Sigmoid colon (tissue), 6 donors: ENCODE measurements at regions not wholly inside any gene's neighbourhood (a gene's known extent, or its start where the extent isn't known, plus 50 kb on each side); places are given as distances from the start of the nearest gene placed in this dataset.

Experiments used
- DNase-seq: peaks from one replicate; pipeline ENCODE4 v3.0.0-alpha.2; 2019
- H3K27ac ChIP-seq, 4 donors: fragments of 200-600 bp; sonication (generic); one replicate each; pipeline ENCODE4 v1.5.1; 2016 to 2019; ENCODE audit warnings: mild to moderate bottlenecking in 1 of 4
- H3K27me3 ChIP-seq, 3 donors: fragments of 200-600 bp; sonication (generic); one replicate each; pipeline ENCODE4 v1.5.1; 2019; ENCODE audit warnings: mild to moderate bottlenecking in 1 of 3
- H3K36me3 ChIP-seq, 4 donors: fragments of 200-600 bp; sonication (generic); one replicate each; pipeline ENCODE4 v1.5.1; 2016 to 2019
- H3K4me1 ChIP-seq, 4 donors: fragments of 200-600 bp; sonication (generic); one replicate each; pipeline ENCODE4 v1.5.1; 2017 to 2019
- H3K4me3 ChIP-seq, 4 donors: fragments of 200-600 bp; sonication (generic); one replicate each; pipeline ENCODE4 v1.5.1; 2017 to 2019; ENCODE audit warnings: mild to moderate bottlenecking in 2 of 4, moderate library complexity in 1 of 4
- H3K9me3 ChIP-seq, 4 donors: fragments of 200-600 bp in 3 of 4; sonication (generic) in 3 of 4; one replicate each; pipeline versions ENCODE4 v1.5.1 to v1.6.1; 2013 to 2019
- EP300 ChIP-seq, 4 donors: sonication (generic); formaldehyde crosslinking; IDR thresholded peaks; one replicate each; pipeline ENCODE4 v1.6.1; 2017; ENCODE audit warnings: antibody characterized with exemption in 4 of 4
- POLR2A ChIP-seq, 2 donors: fragments of 450-650 bp; IDR thresholded peaks; one replicate each; pipeline ENCODE4 v1.6.1; 2016; ENCODE audit warnings: antibody characterized with exemption in 2 of 2, mild to moderate bottlenecking in 2 of 2, moderate library complexity in 2 of 2
- POLR2AphosphoS5 ChIP-seq, 4 donors: sonication (generic); formaldehyde crosslinking; IDR thresholded peaks; one replicate each; pipeline ENCODE4 v1.6.1; 2017; ENCODE audit warnings: antibody characterized with exemption in 4 of 4
- WGBS, 2 donors: extraction: QIAGEN DNeasy Blood & Tissue Kit; methylation state at CpG; one replicate each; pipeline ENCODE4 v1.1.7; 2013; 5-methylcytosine and 5-hydroxymethylcytosine counted together
- intact Hi-C: fragments of 100-400 bp; cut with DNase I; formaldehyde crosslinking; loops from one replicate; pipeline ENCODE4 v1.15.1; 2023
- TF ChIP-seq, protein P1 (sequence below), 4 experiments: fragments of 450-650 bp in 3 of 4; fragments of 200-600 bp in 1 of 4; IDR thresholded peaks; one replicate each; pipeline ENCODE4 v1.5.1; 2016 to 2019; ENCODE audit warnings: antibody characterized with exemption in 4 of 4, mild to moderate bottlenecking in 3 of 4, moderate library complexity in 2 of 4
- donor health status: healthy with polysubstance abuse.
- donor health status: healthy.

GRCh38 chr10:130905386-130905785 is 406.1 kb downstream of the TCERG1L start:
- no peaks in the 10 kb centered on the region for H3K4me1 ChIP-seq
- no peak for DNase-seq
- no peaks in the 10 kb centered on the region for H3K27me3 ChIP-seq
- no peaks in the 10 kb centered on the region for H3K36me3 ChIP-seq
- WGBS, 2 donors: 75 to 79% methylated on average over 8 of the region's 8 CpGs
- H3K4me3 ChIP-seq: no peak overlapping the region
- no peak overlapping the region for H3K27ac ChIP-seq
- TF ChIP-seq, protein P1, sequence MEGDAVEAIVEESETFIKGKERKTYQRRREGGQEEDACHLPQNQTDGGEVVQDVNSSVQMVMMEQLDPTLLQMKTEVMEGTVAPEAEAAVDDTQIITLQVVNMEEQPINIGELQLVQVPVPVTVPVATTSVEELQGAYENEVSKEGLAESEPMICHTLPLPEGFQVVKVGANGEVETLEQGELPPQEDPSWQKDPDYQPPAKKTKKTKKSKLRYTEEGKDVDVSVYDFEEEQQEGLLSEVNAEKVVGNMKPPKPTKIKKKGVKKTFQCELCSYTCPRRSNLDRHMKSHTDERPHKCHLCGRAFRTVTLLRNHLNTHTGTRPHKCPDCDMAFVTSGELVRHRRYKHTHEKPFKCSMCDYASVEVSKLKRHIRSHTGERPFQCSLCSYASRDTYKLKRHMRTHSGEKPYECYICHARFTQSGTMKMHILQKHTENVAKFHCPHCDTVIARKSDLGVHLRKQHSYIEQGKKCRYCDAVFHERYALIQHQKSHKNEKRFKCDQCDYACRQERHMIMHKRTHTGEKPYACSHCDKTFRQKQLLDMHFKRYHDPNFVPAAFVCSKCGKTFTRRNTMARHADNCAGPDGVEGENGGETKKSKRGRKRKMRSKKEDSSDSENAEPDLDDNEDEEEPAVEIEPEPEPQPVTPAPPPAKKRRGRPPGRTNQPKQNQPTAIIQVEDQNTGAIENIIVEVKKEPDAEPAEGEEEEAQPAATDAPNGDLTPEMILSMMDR (IDR thresholded peaks at IDR 0.05): no peak
- no peak for TF ChIP-seq POLR2AphosphoS5 (IDR thresholded peaks at IDR 0.05)
- TF ChIP-seq POLR2A (IDR thresholded peaks at IDR 0.05): no peak
- TF ChIP-seq EP300 (IDR thresholded peaks at IDR 0.05): no peak
- H3K9me3 ChIP-seq: no peaks in the 10 kb centered on the region
- intact Hi-C loops: no loop called here

DNA sequence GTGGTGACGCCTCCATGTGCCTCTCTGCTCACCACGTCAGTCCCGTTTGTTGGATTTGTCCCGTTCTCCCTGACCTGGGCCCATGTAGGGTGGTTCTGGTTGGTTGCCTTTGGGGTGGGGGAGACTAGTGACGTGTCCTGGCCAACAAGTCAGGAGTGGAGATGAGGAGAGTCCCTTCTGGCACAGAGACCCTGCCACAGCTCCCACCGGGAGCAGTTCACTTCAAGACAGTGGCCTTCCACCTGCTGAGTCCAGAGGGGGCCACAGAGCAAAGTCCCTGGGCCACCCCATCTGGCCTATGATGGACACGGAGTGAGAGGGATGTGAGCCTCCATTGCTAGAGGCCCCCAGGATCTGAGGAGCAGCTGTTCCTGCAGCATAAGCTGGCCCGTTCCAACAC is 405.6 kb downstream of the TCERG1L start:
- WGBS, 2 donors: 74 to 79% methylated on average over 8 of the region's 8 CpGs
- Histone ChIP-seq H3K9me3 (no peaks in the 10 kb centered on the region), H3K36me3 (no peaks in the 10 kb centered on the region), H3K27ac (no peak overlapping the region), H3K27me3 (no peaks in the 10 kb centered on the region), H3K4me3 (no peak overlapping the region), H3K4me1 (no peaks in the 10 kb centered on the region)
- DNase-seq: no peak
- intact Hi-C loops: no loop called here
- TF ChIP-seq EP300 (IDR thresholded peaks at IDR 0.05): no peak
- TF ChIP-seq POLR2AphosphoS5 (IDR thresholded peaks at IDR 0.05): no peak
- TF ChIP-seq POLR2A (IDR thresholded peaks at IDR 0.05): no peak
- TF ChIP-seq, protein P1 (IDR thresholded peaks at IDR 0.05): no peak

- H3K27ac ChIP-seq: no peak overlapping the region
- DNase-seq: no peak
- 85 to 88% methylated on average over 2 of the region's 2 CpGs for WGBS, 2 donors
- H3K36me3 ChIP-seq: no peaks in the 10 kb centered on the region
- H3K27me3 ChIP-seq: no peaks in the 10 kb centered on the region
- intact Hi-C loops: no loop called here
- H3K9me3 ChIP-seq: peaks cover 0 to 8% (median 0%) of the 10 kb centered on the region in 4 donors
- no peak for TF ChIP-seq EP300 (IDR thresholded peaks at IDR 0.05)
- TF ChIP-seq POLR2AphosphoS5 (IDR thresholded peaks at IDR 0.05): no peak
- TF ChIP-seq, protein P1 (IDR thresholded peaks at IDR 0.05): no peak
- no peak for TF ChIP-seq POLR2A (IDR thresholded peaks at IDR 0.05)
- H3K4me3 ChIP-seq: no peak overlapping the region
- H3K4me1 ChIP-seq: no peaks in the 10 kb centered on the region
Observed at GRCh38 chr10:130910848-130911247, 400.7 kb downstream of the TCERG1L start.

DNA sequence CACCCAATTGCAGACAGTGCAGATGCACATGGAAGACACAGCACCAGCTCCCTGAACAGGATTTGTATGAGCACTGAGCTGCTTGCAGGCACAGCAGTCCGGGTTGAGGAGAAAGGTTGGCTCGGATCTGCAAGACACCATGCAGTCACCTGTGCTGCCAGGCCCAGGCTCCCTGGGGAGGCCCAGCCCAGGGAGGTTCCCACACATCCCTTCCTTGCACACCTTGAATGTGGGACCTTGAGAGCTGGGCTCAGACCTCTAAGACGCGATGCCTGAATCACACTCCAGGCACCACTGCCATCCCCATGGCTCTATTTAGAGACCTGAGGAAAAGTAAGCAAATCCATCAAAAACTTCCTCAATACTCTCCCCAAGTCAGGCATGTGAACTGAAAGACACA is 397.7 kb downstream of the TCERG1L start:
- WGBS, 2 donors: 93 to 96% methylated on average over 4 of the region's 4 CpGs
- intact Hi-C loops: no loop called here
- H3K4me1 ChIP-seq: no peaks in the 10 kb centered on the region
- TF ChIP-seq, protein P1 (IDR thresholded peaks at IDR 0.05): no peak
- TF ChIP-seq POLR2A (IDR thresholded peaks at IDR 0.05): no peak
- no peak for TF ChIP-seq EP300 (IDR thresholded peaks at IDR 0.05)
- no peak for TF ChIP-seq POLR2AphosphoS5 (IDR thresholded peaks at IDR 0.05)
- no peak overlapping the region for H3K4me3 ChIP-seq
- DNase-seq: no peak
- no peaks in the 10 kb centered on the region for H3K36me3 ChIP-seq
- H3K27ac ChIP-seq: no peak overlapping the region
- H3K9me3 ChIP-seq: peaks cover 0 to 8% (median 0%) of the 10 kb centered on the region in 4 donors
- H3K27me3 ChIP-seq: no peaks in the 10 kb centered on the region

DNA sequence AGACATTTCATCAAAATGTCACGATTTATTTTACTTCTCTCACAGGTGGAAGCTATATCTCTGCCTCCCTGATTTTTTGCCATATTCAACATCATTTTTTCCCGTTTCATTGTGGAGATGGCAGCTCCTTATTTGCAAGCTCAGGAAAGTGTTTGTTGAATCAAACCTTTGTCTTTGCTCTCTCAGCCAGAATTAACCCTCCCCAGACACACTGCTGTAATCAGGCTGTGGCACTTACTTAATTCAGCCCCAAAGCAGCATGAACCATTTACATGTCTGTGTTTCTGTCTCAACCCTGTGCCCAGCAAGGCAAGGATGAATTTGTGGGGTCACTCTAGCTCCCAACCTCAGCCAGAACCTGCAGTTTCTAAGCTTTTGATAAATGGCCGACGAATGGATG is 397.2 kb downstream of the TCERG1L start:
- no peaks in the 10 kb centered on the region for H3K36me3 ChIP-seq
- H3K27ac ChIP-seq: no peak overlapping the region
- no peak overlapping the region for H3K4me3 ChIP-seq
- H3K27me3 ChIP-seq: no peaks in the 10 kb centered on the region
- peaks cover 0 to 8% (median 0%) of the 10 kb centered on the region in 4 donors for H3K9me3 ChIP-seq
- no peaks in the 10 kb centered on the region for H3K4me1 ChIP-seq
- DNase-seq: no peak
- TF ChIP-seq, protein P1 (IDR thresholded peaks at IDR 0.05): no peak
- no peak for TF ChIP-seq POLR2AphosphoS5 (IDR thresholded peaks at IDR 0.05)
- no peak for TF ChIP-seq EP300 (IDR thresholded peaks at IDR 0.05)
- TF ChIP-seq POLR2A (IDR thresholded peaks at IDR 0.05): no peak
- 71 to 88% methylated on average over 4 of the region's 4 CpGs for WGBS, 2 donors
- intact Hi-C loops: no loop called here
